Astrocyte (in vitro differentiated cells and primary cell): ENCODE measurements at regions not wholly inside any gene's neighbourhood (a gene's known extent, or its start where the extent isn't known, plus 50 kb on each side); places are given as distances from the start of the nearest gene placed in this dataset.

Source experiments
- DNase-seq: peaks from one replicate; pipeline ENCODE4 v3.0.0-alpha.2; 2010; ENCODE audit warnings: low read depth
- FAIRE-seq: peaks from 2 replicates; lab custom pipeline; 2011; peaks lifted over from hg19 to GRCh38; lab: Jason Lieb, UNC
- H2AFZ ChIP-seq: 2 replicates; pipeline ENCODE4 v1.6.0; 2012; ENCODE audit warnings: low read depth, low read length, inconsistent platforms
- H3K27ac ChIP-seq: 2 replicates; pipeline ENCODE4 v1.5.1; 2011; ENCODE audit warnings: low read depth, low read length, inconsistent platforms
- H3K27me3 ChIP-seq: 2 replicates; pipeline ENCODE4 v1.6.0; 2011; ENCODE audit warnings: low read length, inconsistent platforms; ENCODE audit not compliant: insufficient read depth
- H3K36me3 ChIP-seq: 2 replicates; pipeline ENCODE4 v1.5.1; 2011; ENCODE audit warnings: low read length, inconsistent platforms; ENCODE audit not compliant: insufficient read depth
- H3K4me1 ChIP-seq: 2 replicates; pipeline ENCODE4 v1.5.1; 2011; ENCODE audit warnings: low read length, inconsistent platforms; ENCODE audit not compliant: insufficient read depth
- H3K4me2 ChIP-seq: 2 replicates; pipeline ENCODE4 v1.6.0; 2012; ENCODE audit warnings: low read length, inconsistent platforms
- H3K4me3 ChIP-seq: 2 replicates; pipeline ENCODE4 v1.5.1; 2011; ENCODE audit warnings: low read depth, mild to moderate bottlenecking, low read length, inconsistent platforms; ENCODE audit not compliant: insufficient read depth
- H3K79me2 ChIP-seq: 2 replicates; pipeline ENCODE4 v1.6.0; 2012; ENCODE audit warnings: mild to moderate bottlenecking, low read length, inconsistent platforms; ENCODE audit not compliant: insufficient read depth
- H3K9ac ChIP-seq: 2 replicates; pipeline ENCODE4 v1.6.0; 2012; ENCODE audit warnings: mild to moderate bottlenecking, low read length, inconsistent platforms
- H3K9me3 ChIP-seq: 2 replicates; pipeline ENCODE4 v1.5.1; 2012; ENCODE audit warnings: low read depth, mild to moderate bottlenecking, low read length, inconsistent platforms; ENCODE audit not compliant: insufficient read depth
- H4K20me1 ChIP-seq: 2 replicates; pipeline ENCODE4 v1.6.0; 2012; ENCODE audit warnings: low read length, inconsistent platforms; ENCODE audit not compliant: insufficient read depth
- H3K27ac Mint-ChIP-seq: one replicate; pipeline ENCODE4 v1.8.0; 2021; ENCODE audit warnings: mild to moderate bottlenecking, mixed read lengths; ENCODE audit not compliant: unreplicated experiment
- H3K27me3 Mint-ChIP-seq: one replicate; pipeline ENCODE4 v1.8.0; 2021; ENCODE audit warnings: low read depth, mixed read lengths; ENCODE audit not compliant: unreplicated experiment
- H3K36me3 Mint-ChIP-seq: one replicate; pipeline ENCODE4 v1.8.0; 2021; ENCODE audit warnings: low read depth, mixed read lengths; ENCODE audit not compliant: unreplicated experiment
- H3K4me1 Mint-ChIP-seq: one replicate; pipeline ENCODE4 v1.8.0; 2021; ENCODE audit warnings: low read depth, mixed read lengths; ENCODE audit not compliant: unreplicated experiment
- H3K4me3 Mint-ChIP-seq: one replicate; pipeline ENCODE4 v1.8.0; 2021; ENCODE audit warnings: mild to moderate bottlenecking, moderate library complexity, mixed read lengths; ENCODE audit not compliant: unreplicated experiment
- H3K9me3 Mint-ChIP-seq: one replicate; pipeline ENCODE4 v1.8.0; 2021; ENCODE audit warnings: mild to moderate bottlenecking, mixed read lengths; ENCODE audit not compliant: unreplicated experiment
- CTCF ChIP-seq: IDR thresholded peaks from 2 replicates; pipeline ENCODE4 v1.5.1; 2011; ENCODE audit warnings: low read depth, mild to moderate bottlenecking, inconsistent platforms, low read length, moderate library complexity; ENCODE audit not compliant: insufficient read depth
- EZH2 ChIP-seq: IDR thresholded peaks from 2 replicates; pipeline ENCODE4 v1.6.1; 2012; ENCODE audit warnings: mild to moderate bottlenecking, low read length, inconsistent platforms; ENCODE audit not compliant: insufficient read depth

GRCh38 chr2:167822690-167823465, 424.5 kb downstream of the STK39 start:
- no peak for TF ChIP-seq EZH2
- no peak for TF ChIP-seq CTCF
- no peak overlapping the region for H3K27ac Mint-ChIP-seq

GRCh38 chr2:167820488-167820887, 426.9 kb downstream of the STK39 start:
- Histone ChIP-seq H3K79me2 (no peaks in the 10 kb centered on the region), H2AFZ (no peak overlapping the region), H3K4me1 (no peaks in the 10 kb centered on the region), H3K9me3 (no peaks in the 10 kb centered on the region), H3K9ac (no peak overlapping the region), H3K4me2 (no peak overlapping the region), H4K20me1 (no peaks in the 10 kb centered on the region), H3K36me3 (no peaks in the 10 kb centered on the region), H3K27ac (no peak overlapping the region), H3K27me3 (no peaks in the 10 kb centered on the region), H3K4me3 (no peak overlapping the region)
- no peak overlapping the region for H3K4me3 Mint-ChIP-seq
- H3K36me3 Mint-ChIP-seq, result no peaks in the 10 kb centered on the region
- no peak overlapping the region for H3K27ac Mint-ChIP-seq
- no peaks in the 10 kb centered on the region for H3K27me3 Mint-ChIP-seq
- DNase-seq, result no peak
- H3K9me3 Mint-ChIP-seq, result no peaks in the 10 kb centered on the region
- H3K4me1 Mint-ChIP-seq, result no peaks in the 10 kb centered on the region
- no peak for TF ChIP-seq CTCF
- no peak for TF ChIP-seq EZH2
- FAIRE-seq, result no peak

More at GRCh38 chr2:167822690-167823465, 424.5 kb downstream of the STK39 start:
- Histone ChIP-seq H3K4me2 (no peak overlapping the region), H4K20me1 (no peaks in the 10 kb centered on the region), H3K79me2 (no peaks in the 10 kb centered on the region), H3K9ac (no peak overlapping the region), H3K4me3 (no peak overlapping the region), H3K27ac (no peak overlapping the region), H3K36me3 (no peaks in the 10 kb centered on the region), H3K4me1 (no peaks in the 10 kb centered on the region), H3K27me3 (no peaks in the 10 kb centered on the region), H2AFZ (no peak overlapping the region), H3K9me3 (no peaks in the 10 kb centered on the region)
- no peaks in the 10 kb centered on the region for H3K4me1 Mint-ChIP-seq
- no peaks in the 10 kb centered on the region for H3K27me3 Mint-ChIP-seq
- H3K36me3 Mint-ChIP-seq, result no peaks in the 10 kb centered on the region
- no peak for DNase-seq
- FAIRE-seq, result no peak
- H3K4me3 Mint-ChIP-seq, result no peak overlapping the region
- H3K9me3 Mint-ChIP-seq, result no peaks in the 10 kb centered on the region

GRCh38 chr2:167818521-167818920, 428.9 kb downstream of the STK39 start:
- Histone ChIP-seq H3K9ac (no peak overlapping the region), H3K27ac (no peak overlapping the region), H3K4me2 (no peak overlapping the region), H3K36me3 (no peaks in the 10 kb centered on the region), H2AFZ (no peak overlapping the region), H3K79me2 (no peaks in the 10 kb centered on the region), H3K4me1 (no peaks in the 10 kb centered on the region), H3K27me3 (no peaks in the 10 kb centered on the region), H3K9me3 (no peaks in the 10 kb centered on the region), H3K4me3 (no peak overlapping the region), H4K20me1 (no peaks in the 10 kb centered on the region)
- FAIRE-seq, result no peak
- Mint-ChIP-seq H3K27me3 (no peaks in the 10 kb centered on the region), H3K27ac (no peak overlapping the region), H3K9me3 (no peaks in the 10 kb centered on the region), H3K4me1 (no peaks in the 10 kb centered on the region), H3K4me3 (no peak overlapping the region), H3K36me3 (no peaks in the 10 kb centered on the region)
- no peak for DNase-seq
- TF ChIP-seq CTCF, result no peak
- TF ChIP-seq EZH2, result no peak
